BE2C (cell line): ENCODE measurements at regions not wholly inside any gene's neighbourhood (a gene's known extent, or its start where the extent isn't known, plus 50 kb on each side); places are given as distances from the start of the nearest gene placed in this dataset.
A peak's percentile ranks its signal among the peaks of the same experiment; 100 is the strongest.

ENCODE experiments used
- DNase-seq: peaks from one replicate; pipeline ENCODE4 v3.0.0-alpha.2; 2020
- H3K27me3 ChIP-seq: fragments of 250-450 bp; sonication (Bioruptor Pico); 2 replicates; pipeline ENCODE4 v1.5.1; 2020; ENCODE audit warnings: mild to moderate bottlenecking
- H3K36me3 ChIP-seq: fragments of 250-450 bp; sonication (Bioruptor Pico); 2 replicates; pipeline ENCODE4 v1.5.1; 2020; ENCODE audit warnings: mild to moderate bottlenecking
- H3K4me1 ChIP-seq: fragments of 250-450 bp; sonication (Bioruptor Pico); 2 replicates; pipeline ENCODE4 v1.5.1; 2020
- H3K4me3 ChIP-seq: 2 replicates; pipeline ENCODE4 v1.5.1; 2011; ENCODE audit warnings: low read depth, low read length
- H3K9me3 ChIP-seq: fragments of 250-450 bp; sonication (Bioruptor Pico); 2 replicates; pipeline ENCODE4 v1.5.1; 2020
- TF ChIP-seq, protein P1 (sequence below): IDR thresholded peaks from 2 replicates; pipeline ENCODE4 v1.5.1; 2012; ENCODE audit warnings: mild to moderate bottlenecking, low read depth, low read length

DNA sequence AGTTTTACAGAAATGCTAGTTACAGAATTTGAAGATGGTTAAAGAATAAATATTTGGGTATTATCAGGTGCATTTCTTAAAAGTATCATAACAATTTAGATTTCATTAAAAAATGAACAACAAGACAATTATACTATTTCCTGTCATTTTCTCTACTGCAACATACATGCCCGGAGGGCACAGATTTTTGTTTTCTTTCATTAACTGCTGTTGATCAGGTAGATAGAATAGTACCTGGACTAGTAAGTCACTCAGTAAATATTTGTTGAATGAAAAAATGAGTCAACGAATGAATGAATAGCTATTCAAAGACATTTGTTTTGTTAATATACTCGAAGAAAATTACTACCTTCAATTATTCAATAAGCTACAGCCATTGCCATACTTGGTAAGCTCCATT, 531.2 kb upstream of the VRK2 start:
- TF ChIP-seq, protein P1, sequence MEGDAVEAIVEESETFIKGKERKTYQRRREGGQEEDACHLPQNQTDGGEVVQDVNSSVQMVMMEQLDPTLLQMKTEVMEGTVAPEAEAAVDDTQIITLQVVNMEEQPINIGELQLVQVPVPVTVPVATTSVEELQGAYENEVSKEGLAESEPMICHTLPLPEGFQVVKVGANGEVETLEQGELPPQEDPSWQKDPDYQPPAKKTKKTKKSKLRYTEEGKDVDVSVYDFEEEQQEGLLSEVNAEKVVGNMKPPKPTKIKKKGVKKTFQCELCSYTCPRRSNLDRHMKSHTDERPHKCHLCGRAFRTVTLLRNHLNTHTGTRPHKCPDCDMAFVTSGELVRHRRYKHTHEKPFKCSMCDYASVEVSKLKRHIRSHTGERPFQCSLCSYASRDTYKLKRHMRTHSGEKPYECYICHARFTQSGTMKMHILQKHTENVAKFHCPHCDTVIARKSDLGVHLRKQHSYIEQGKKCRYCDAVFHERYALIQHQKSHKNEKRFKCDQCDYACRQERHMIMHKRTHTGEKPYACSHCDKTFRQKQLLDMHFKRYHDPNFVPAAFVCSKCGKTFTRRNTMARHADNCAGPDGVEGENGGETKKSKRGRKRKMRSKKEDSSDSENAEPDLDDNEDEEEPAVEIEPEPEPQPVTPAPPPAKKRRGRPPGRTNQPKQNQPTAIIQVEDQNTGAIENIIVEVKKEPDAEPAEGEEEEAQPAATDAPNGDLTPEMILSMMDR: no peak
- H3K9me3 ChIP-seq: no peaks in the 10 kb centered on the region
- H3K4me3 ChIP-seq: no peak overlapping the region
- DNase-seq: no peak
- no peaks in the 10 kb centered on the region for H3K4me1 ChIP-seq
- no peaks in the 10 kb centered on the region for H3K36me3 ChIP-seq
- no peaks in the 10 kb centered on the region for H3K27me3 ChIP-seq

DNA sequence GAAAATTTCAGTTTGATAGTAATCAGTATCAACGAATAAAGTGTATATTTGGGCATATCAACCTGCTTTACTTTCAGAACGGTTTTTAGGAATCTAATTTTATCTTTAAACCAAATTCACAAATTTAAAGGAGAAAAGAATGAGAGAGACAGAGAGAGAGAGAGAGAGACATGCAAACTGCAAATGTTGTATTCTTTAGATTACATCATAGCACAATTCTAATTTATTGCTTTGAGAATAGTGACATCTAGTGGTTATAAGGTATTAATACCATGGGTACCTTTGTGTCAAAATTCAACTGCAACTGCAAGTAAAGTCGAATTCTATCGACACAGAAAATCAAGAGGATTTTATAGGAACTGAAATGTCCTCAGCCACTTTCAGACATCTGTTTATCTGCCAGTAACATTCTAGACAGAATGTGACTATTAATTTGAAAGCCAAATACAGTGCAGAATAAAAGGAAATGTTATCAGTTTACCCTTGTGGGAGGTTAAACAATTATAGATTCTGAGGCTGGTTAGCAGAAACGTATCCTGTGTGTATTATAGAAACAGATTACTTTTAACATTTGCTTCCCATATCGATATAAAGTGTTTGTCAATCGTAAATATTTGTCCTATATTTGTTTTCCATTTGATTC, 529.8 kb upstream of the VRK2 start:
- TF ChIP-seq, protein P1: peak; percentile 33
- DNase-seq: no peak
- Histone ChIP-seq H3K36me3 (no peaks in the 10 kb centered on the region), H3K4me1 (no peaks in the 10 kb centered on the region), H3K27me3 (no peaks in the 10 kb centered on the region), H3K9me3 (no peaks in the 10 kb centered on the region), H3K4me3 (no peak overlapping the region)

DNA sequence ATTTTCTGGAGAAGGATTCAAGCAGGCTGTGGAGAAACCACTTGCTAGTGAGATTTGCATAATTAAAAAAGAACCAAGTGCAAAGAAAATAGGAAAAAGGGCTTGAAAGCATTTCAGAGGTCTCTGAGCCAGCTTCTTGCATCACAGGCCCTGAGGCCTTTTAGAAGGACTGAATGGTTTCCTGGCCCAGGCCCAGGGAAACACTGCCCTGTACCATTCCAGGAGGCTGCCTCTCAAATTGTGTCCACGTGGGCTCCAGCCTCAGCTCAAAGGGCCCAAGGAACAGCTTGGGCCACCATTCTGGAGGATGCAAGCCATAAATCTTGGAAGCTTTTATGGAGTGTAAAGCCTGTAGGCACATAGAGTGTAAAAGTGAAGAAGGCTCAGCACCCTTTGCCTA, 523.3 kb upstream of the VRK2 start:
- TF ChIP-seq, protein P1: no peak
- no peak for DNase-seq
- Histone ChIP-seq H3K4me1 (no peaks in the 10 kb centered on the region), H3K27me3 (no peaks in the 10 kb centered on the region), H3K4me3 (no peak overlapping the region), H3K36me3 (no peaks in the 10 kb centered on the region), H3K9me3 (no peaks in the 10 kb centered on the region)

DNA sequence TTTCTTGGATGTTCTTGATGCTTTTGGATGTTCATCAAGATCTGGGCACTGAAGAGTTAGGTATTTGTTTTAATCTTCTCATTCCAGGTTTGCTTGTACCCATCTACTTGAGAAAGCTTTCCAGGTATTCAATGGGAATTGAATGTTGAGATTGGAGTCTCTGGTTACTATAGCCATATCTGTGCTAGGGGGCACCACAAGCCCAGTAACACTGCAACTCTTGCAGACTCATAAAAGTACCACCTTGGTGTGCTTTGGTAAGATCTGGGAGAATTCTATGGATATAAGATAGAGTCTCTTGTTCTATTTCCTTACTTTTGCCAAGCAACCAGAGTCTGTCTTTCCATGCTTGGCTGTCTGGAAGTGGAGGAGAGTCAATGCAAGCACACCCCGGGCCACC, 518.9 kb upstream of the VRK2 start:
- Histone ChIP-seq H3K9me3 (no peaks in the 10 kb centered on the region), H3K36me3 (no peaks in the 10 kb centered on the region), H3K4me1 (no peaks in the 10 kb centered on the region), H3K4me3 (no peak overlapping the region), H3K27me3 (no peaks in the 10 kb centered on the region)
- no peak for DNase-seq
- TF ChIP-seq, protein P1: no peak

DNA sequence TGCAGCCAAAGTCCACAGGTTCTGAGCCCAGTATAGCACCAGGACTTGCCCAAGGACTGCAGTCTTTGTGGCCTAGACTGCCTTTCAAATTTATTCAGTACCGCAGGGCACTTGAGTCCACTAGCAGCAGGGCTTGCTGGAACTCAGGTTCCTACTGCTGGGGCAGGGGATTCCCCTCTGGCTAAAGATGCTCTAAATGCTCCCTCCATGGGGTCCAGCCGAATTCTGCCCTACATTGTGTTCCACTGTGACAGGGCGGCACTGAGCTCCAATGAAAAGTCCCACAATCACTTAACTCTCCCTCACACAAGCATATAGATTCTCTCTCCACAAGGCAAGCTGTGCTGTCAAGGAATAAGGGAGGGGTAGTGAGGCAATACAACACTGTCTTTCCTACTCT, 518.1 kb upstream of the VRK2 start:
- Histone ChIP-seq H3K27me3 (no peaks in the 10 kb centered on the region), H3K4me3 (no peak overlapping the region), H3K36me3 (no peaks in the 10 kb centered on the region), H3K9me3 (no peaks in the 10 kb centered on the region), H3K4me1 (no peaks in the 10 kb centered on the region)
- TF ChIP-seq, protein P1: no peak
- no peak for DNase-seq

DNA sequence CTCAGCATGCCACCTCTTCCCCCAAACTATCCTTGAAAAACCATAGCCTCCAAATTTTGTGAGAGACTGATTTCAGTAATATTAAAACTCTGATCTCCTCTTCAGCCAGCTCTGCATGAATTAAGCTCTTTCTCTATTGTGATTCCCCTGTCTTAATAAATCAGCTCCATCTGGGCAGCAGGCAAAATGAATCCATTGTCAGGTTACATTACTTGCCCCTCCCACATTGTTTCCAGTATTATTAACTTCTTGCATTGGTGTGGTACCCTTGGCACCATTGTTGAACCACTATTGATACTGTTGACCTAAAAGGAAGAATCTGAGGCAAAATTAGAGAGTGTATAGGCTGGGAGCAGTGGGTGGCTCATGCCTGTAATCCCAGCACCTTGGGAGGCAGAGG, 512.2 kb upstream of the VRK2 start:
- DNase-seq: no peak
- no peaks in the 10 kb centered on the region for H3K9me3 ChIP-seq
- no peaks in the 10 kb centered on the region for H3K4me1 ChIP-seq
- TF ChIP-seq, protein P1: no peak
- no peaks in the 10 kb centered on the region for H3K27me3 ChIP-seq
- no peaks in the 10 kb centered on the region for H3K36me3 ChIP-seq
- H3K4me3 ChIP-seq: no peak overlapping the region
